ENCODE measurements at regions not wholly inside any gene's neighbourhood (a gene's known extent, or its start where the extent isn't known, plus 50 kb on each side); places are given as distances from the start of the nearest gene placed in this dataset.

GRCh38 chr4:59091146-59092142 is 1981.3 kb upstream of the IGFBP7 start:
- no peak for TF ChIP-seq CTCF (conservative IDR thresholded peaks at IDR 0.05; ENCODE audit: low read depth, low read length)
- no peak for TF ChIP-seq EZH2 (IDR thresholded peaks at IDR 0.05; ENCODE audit: low read length, unreplicated experiment)
- TF ChIP-seq EZH2phosphoT487 (IDR thresholded peaks at IDR 0.05; ENCODE audit: borderline replicate concordance, low read length): no peak

All from PC-3 (cell line).